Liver (tissue), 8 donors: ENCODE measurements at regions not wholly inside any gene's neighbourhood (a gene's known extent, or its start where the extent isn't known, plus 50 kb on each side); places are given as distances from the start of the nearest gene placed in this dataset.
"Not testable (repeated sequence)": the region's sequence is repeated elsewhere in the genome, so short reads cannot be mapped to it uniquely, and the experiment has no call there.

Experiments used
- DNase-seq: peaks from one replicate; pipeline ENCODE4 v3.0.0-alpha.2; 2017; ENCODE audit warnings: low spot score
- H3K27ac ChIP-seq, 2 donors: one replicate each; pipeline ENCODE4 v1.7.0; 2013; ENCODE audit warnings: inconsistent platforms in 2 of 2, low read length in 2 of 2, control low read depth in 1 of 2, low read depth in 1 of 2, mild to moderate bottlenecking in 1 of 2
- H3K27me3 ChIP-seq, 4 donors: one replicate each; pipeline versions ENCODE4 v1.6.1 to v1.7.0; 2013; ENCODE audit warnings: low read length in 3 of 4, inconsistent platforms in 1 of 4, mild to moderate bottlenecking in 1 of 4, moderate library complexity in 1 of 4; ENCODE audit not compliant: control insufficient read depth in 4 of 4, insufficient read depth in 4 of 4
- H3K36me3 ChIP-seq, 4 donors: one replicate each; pipeline versions ENCODE4 v1.6.1 to v1.7.0; 2013; ENCODE audit warnings: low read length in 3 of 4, mild to moderate bottlenecking in 3 of 4, low read depth in 1 of 4, moderate library complexity in 1 of 4; ENCODE audit not compliant: control insufficient read depth in 4 of 4, insufficient read depth in 3 of 4
- H3K4me1 ChIP-seq, 4 donors: one replicate each; pipeline versions ENCODE4 v1.6.1 to v1.7.0; 2013; ENCODE audit warnings: low read length in 3 of 4, mild to moderate bottlenecking in 3 of 4, moderate library complexity in 1 of 4; ENCODE audit not compliant: control insufficient read depth in 4 of 4, insufficient read depth in 4 of 4
- H3K4me3 ChIP-seq, 3 donors: one replicate each; pipeline versions ENCODE4 v1.6.1 to v1.7.0; 2013; ENCODE audit warnings: low read length in 3 of 3, control low read depth in 1 of 3, low read depth in 1 of 3, mild to moderate bottlenecking in 1 of 3
- H3K9ac ChIP-seq, 2 donors: one replicate each; pipeline ENCODE4 v1.7.0; 2013; ENCODE audit warnings: low read length in 2 of 2, mild to moderate bottlenecking in 2 of 2, moderate library complexity in 2 of 2, control low read depth in 1 of 2, low read depth in 1 of 2
- H3K9me3 ChIP-seq, 4 donors: one replicate each; pipeline versions ENCODE4 v1.6.1 to v1.7.0; 2013; ENCODE audit warnings: low read length in 3 of 4; ENCODE audit not compliant: control insufficient read depth in 4 of 4
- EGR1 ChIP-seq, 2 donors: IDR thresholded peaks; 2 replicates each; pipeline ENCODE4 v1.6.1; 2016 to 2018; ENCODE audit warnings: antibody characterized with exemption in 2 of 2, low read depth in 2 of 2
- FOXA1 ChIP-seq: IDR thresholded peaks from 2 replicates; pipeline ENCODE4 v1.6.1; 2016; ENCODE audit warnings: antibody characterized with exemption
- FOXA2 ChIP-seq: IDR thresholded peaks from 2 replicates; pipeline ENCODE4 v1.6.1; 2016; ENCODE audit warnings: antibody characterized with exemption
- GABPA ChIP-seq, 2 donors: IDR thresholded peaks in 1 of 2; conservative IDR thresholded peaks in 1 of 2; 2 replicates each; pipeline ENCODE4 v1.6.1; 2016; ENCODE audit warnings: antibody characterized with exemption in 2 of 2, mild to moderate bottlenecking in 1 of 2, moderate library complexity in 1 of 2
- HNF4A ChIP-seq, 2 donors: conservative IDR thresholded peaks; 2 replicates each; pipeline ENCODE4 v1.6.1; 2016; ENCODE audit warnings: antibody characterized with exemption in 2 of 2, mild to moderate bottlenecking in 2 of 2
- HNF4G ChIP-seq: IDR thresholded peaks from 2 replicates; pipeline ENCODE4 v1.6.1; 2016; ENCODE audit warnings: antibody characterized with exemption
- JUND ChIP-seq, 2 donors: IDR thresholded peaks; 2 replicates each; pipeline ENCODE4 v1.6.1; 2016; ENCODE audit warnings: antibody characterized with exemption in 2 of 2
- NR2F2 ChIP-seq: IDR thresholded peaks from 2 replicates; pipeline ENCODE4 v1.6.1; 2016; ENCODE audit warnings: antibody characterized with exemption
- RAD21 ChIP-seq, 2 donors: IDR thresholded peaks; 2 replicates each; pipeline ENCODE4 v1.6.1; 2016; ENCODE audit warnings: antibody characterized with exemption in 2 of 2, mild to moderate bottlenecking in 2 of 2
- RXRA ChIP-seq, 2 donors: IDR thresholded peaks; 2 replicates each; pipeline ENCODE4 v1.6.1; 2017 to 2018; ENCODE audit warnings: antibody characterized with exemption in 2 of 2, mild to moderate bottlenecking in 1 of 2
- SP1 ChIP-seq: IDR thresholded peaks from 2 replicates; pipeline ENCODE4 v1.6.1; 2018; ENCODE audit warnings: antibody characterized with exemption, mild to moderate bottlenecking
- TAF1 ChIP-seq: conservative IDR thresholded peaks from 2 replicates; pipeline ENCODE4 v1.6.1; 2016; ENCODE audit warnings: antibody characterized with exemption, mild to moderate bottlenecking
- YY1 ChIP-seq: IDR thresholded peaks from 2 replicates; pipeline ENCODE4 v1.6.1; 2016; ENCODE audit warnings: antibody characterized with exemption, mild to moderate bottlenecking
- WGBS: extraction: QIAGEN DNeasy Blood & Tissue Kit; methylation state at CpG from one replicate; pipeline ENCODE4 v1.1.7; 2013; 5-methylcytosine and 5-hydroxymethylcytosine counted together
- TF ChIP-seq, protein P1 (sequence below): IDR thresholded peaks from 2 replicates; pipeline ENCODE4 v1.6.1; 2016; ENCODE audit warnings: antibody characterized with exemption
- TF ChIP-seq, protein P2 (sequence below): IDR thresholded peaks from 2 replicates; pipeline ENCODE4 v1.6.1; 2016; ENCODE audit warnings: antibody characterized with exemption
- TF ChIP-seq, protein P3 (sequence below): fragments of 150-350 bp; IDR thresholded peaks from 2 replicates; pipeline ENCODE4 v1.5.1; 2017; ENCODE audit warnings: improper control_type of control experiment, low read depth, low read length; ENCODE audit not compliant: missing input control
- TF ChIP-seq, protein P4 (sequence below): IDR thresholded peaks from 2 replicates; pipeline ENCODE4 v1.6.1; 2016; ENCODE audit warnings: antibody characterized with exemption, mild to moderate bottlenecking
- TF ChIP-seq, protein P5 (sequence below): IDR thresholded peaks from 2 replicates; pipeline ENCODE4 v1.6.1; 2016; ENCODE audit warnings: antibody characterized with exemption
- donor health status: healthy.
- donor health status: healthy.
- donor health status: healthy.
- donor health status: healthy.
- donor health status: healthy.

- not testable (repeated sequence) for H3K9me3 ChIP-seq, H3K27ac ChIP-seq, H3K36me3 ChIP-seq, H3K9ac ChIP-seq, DNase-seq, H3K4me3 ChIP-seq, H3K27me3 ChIP-seq, H3K4me1 ChIP-seq
- 52% methylated on average over 1 of the region's 1 CpG for WGBS
Observed at GRCh38 chr5:174792265-174792664, 67.9 kb downstream of the MSX2 start.

DNA sequence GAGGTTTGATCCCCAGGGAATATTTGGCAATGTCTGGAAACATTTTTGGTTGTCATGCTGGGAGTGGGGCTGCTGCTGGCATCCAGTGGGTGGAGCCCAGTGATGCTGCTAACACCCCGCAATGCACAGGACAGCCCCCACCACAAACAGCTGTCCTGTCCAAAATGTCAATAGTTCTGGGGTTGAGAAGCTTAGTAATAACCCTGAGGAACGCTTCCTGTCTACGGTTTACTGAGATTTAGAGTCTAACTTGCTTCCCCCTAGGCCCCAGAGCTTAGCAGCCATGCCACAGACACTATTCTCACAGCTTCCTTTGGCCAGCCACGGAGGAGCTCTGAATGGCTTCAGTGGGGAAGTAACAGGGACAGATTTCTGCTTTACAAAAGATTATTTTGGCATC is 66.5 kb downstream of the MSX2 start:
- TF ChIP-seq RAD21 (IDR thresholded peaks at IDR 0.05) (no peak), NR2F2 (no peak), YY1 (no peak), RXRA (IDR thresholded peaks at IDR 0.05) (no peak), TAF1 (no peak), FOXA1 (no peak), HNF4A (conservative IDR thresholded peaks at IDR 0.05) (no peak), EGR1 (IDR thresholded peaks at IDR 0.05; ENCODE audit: low read depth in 2 of 2) (no peak), FOXA2 (no peak), SP1 (no peak), GABPA (IDR thresholded peaks at IDR 0.05 in 1 of 2, conservative IDR thresholded peaks at IDR 0.05 in 1 of 2) (no peak), HNF4G (no peak), JUND (IDR thresholded peaks at IDR 0.05) (no peak)
- TF ChIP-seq, protein P1, sequence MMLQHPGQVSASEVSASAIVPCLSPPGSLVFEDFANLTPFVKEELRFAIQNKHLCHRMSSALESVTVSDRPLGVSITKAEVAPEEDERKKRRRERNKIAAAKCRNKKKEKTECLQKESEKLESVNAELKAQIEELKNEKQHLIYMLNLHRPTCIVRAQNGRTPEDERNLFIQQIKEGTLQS = no peak
- TF ChIP-seq, protein P2, sequence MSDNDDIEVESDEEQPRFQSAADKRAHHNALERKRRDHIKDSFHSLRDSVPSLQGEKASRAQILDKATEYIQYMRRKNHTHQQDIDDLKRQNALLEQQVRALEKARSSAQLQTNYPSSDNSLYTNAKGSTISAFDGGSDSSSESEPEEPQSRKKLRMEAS = no peak
- TF ChIP-seq, protein P3, sequence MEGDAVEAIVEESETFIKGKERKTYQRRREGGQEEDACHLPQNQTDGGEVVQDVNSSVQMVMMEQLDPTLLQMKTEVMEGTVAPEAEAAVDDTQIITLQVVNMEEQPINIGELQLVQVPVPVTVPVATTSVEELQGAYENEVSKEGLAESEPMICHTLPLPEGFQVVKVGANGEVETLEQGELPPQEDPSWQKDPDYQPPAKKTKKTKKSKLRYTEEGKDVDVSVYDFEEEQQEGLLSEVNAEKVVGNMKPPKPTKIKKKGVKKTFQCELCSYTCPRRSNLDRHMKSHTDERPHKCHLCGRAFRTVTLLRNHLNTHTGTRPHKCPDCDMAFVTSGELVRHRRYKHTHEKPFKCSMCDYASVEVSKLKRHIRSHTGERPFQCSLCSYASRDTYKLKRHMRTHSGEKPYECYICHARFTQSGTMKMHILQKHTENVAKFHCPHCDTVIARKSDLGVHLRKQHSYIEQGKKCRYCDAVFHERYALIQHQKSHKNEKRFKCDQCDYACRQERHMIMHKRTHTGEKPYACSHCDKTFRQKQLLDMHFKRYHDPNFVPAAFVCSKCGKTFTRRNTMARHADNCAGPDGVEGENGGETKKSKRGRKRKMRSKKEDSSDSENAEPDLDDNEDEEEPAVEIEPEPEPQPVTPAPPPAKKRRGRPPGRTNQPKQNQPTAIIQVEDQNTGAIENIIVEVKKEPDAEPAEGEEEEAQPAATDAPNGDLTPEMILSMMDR = no peak
- TF ChIP-seq, protein P4, sequence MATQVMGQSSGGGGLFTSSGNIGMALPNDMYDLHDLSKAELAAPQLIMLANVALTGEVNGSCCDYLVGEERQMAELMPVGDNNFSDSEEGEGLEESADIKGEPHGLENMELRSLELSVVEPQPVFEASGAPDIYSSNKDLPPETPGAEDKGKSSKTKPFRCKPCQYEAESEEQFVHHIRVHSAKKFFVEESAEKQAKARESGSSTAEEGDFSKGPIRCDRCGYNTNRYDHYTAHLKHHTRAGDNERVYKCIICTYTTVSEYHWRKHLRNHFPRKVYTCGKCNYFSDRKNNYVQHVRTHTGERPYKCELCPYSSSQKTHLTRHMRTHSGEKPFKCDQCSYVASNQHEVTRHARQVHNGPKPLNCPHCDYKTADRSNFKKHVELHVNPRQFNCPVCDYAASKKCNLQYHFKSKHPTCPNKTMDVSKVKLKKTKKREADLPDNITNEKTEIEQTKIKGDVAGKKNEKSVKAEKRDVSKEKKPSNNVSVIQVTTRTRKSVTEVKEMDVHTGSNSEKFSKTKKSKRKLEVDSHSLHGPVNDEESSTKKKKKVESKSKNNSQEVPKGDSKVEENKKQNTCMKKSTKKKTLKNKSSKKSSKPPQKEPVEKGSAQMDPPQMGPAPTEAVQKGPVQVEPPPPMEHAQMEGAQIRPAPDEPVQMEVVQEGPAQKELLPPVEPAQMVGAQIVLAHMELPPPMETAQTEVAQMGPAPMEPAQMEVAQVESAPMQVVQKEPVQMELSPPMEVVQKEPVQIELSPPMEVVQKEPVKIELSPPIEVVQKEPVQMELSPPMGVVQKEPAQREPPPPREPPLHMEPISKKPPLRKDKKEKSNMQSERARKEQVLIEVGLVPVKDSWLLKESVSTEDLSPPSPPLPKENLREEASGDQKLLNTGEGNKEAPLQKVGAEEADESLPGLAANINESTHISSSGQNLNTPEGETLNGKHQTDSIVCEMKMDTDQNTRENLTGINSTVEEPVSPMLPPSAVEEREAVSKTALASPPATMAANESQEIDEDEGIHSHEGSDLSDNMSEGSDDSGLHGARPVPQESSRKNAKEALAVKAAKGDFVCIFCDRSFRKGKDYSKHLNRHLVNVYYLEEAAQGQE = no peak
- TF ChIP-seq, protein P5, sequence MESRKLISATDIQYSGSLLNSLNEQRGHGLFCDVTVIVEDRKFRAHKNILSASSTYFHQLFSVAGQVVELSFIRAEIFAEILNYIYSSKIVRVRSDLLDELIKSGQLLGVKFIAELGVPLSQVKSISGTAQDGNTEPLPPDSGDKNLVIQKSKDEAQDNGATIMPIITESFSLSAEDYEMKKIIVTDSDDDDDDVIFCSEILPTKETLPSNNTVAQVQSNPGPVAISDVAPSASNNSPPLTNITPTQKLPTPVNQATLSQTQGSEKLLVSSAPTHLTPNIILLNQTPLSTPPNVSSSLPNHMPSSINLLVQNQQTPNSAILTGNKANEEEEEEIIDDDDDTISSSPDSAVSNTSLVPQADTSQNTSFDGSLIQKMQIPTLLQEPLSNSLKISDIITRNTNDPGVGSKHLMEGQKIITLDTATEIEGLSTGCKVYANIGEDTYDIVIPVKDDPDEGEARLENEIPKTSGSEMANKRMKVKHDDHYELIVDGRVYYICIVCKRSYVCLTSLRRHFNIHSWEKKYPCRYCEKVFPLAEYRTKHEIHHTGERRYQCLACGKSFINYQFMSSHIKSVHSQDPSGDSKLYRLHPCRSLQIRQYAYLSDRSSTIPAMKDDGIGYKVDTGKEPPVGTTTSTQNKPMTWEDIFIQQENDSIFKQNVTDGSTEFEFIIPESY = no peak
- Histone ChIP-seq H3K4me3 (no peak overlapping the region), H3K4me1 (no peaks in the 10 kb centered on the region), H3K9ac (no peak overlapping the region), H3K9me3 (no peaks in the 10 kb centered on the region), H3K27me3 (peaks cover 0 to 9% (median 4%) of the 10 kb centered on the region in 4 donors), H3K27ac (no peak overlapping the region), H3K36me3 (no peaks in the 10 kb centered on the region)
- no peak for DNase-seq
- 55% methylated on average over 4 of the region's 4 CpGs for WGBS
